Right kidney (tissue), 1 donor: ENCODE measurements at regions not wholly inside any gene's neighbourhood (a gene's known extent, or its start where the extent isn't known, plus 50 kb on each side); places are given as distances from the start of the nearest gene placed in this dataset.
"Not testable (repeated sequence)": the region's sequence is repeated elsewhere in the genome, so short reads cannot be mapped to it uniquely, and the experiment has no call there.

Source experiments
- DNase-seq: peaks from one replicate; pipeline ENCODE4 v3.0.0-alpha.2; 2016

GRCh38 chr10:131581547-131581946 is 270.0 kb upstream of the TCERG1L start:
- not testable (repeated sequence) for DNase-seq

DNA sequence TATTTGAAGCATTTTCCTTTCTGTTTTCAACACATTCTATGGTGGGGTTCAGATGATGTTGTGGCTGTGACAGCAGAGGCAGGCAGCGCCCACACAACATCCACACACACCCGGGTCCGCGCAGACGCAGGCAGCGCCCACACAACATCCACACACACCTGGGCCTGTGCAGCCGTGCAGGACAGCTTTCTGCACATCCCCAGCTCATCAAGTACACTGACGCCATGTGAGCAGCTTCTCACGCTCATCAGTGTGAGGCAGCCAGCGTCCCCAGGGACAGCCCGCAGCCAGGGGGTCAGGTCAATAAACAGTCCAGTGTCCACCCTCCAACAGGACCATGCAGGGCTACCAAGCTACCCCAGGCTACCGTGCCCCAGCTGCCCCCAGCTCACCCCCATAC is 272.8 kb upstream of the TCERG1L start:
- DNase-seq: no peak

GRCh38 chr10:131585761-131586160 is 274.2 kb upstream of the TCERG1L start:
- DNase-seq: no peak

GRCh38 chr10:131586958-131587357 is 275.4 kb upstream of the TCERG1L start:
- no peak for DNase-seq

DNA sequence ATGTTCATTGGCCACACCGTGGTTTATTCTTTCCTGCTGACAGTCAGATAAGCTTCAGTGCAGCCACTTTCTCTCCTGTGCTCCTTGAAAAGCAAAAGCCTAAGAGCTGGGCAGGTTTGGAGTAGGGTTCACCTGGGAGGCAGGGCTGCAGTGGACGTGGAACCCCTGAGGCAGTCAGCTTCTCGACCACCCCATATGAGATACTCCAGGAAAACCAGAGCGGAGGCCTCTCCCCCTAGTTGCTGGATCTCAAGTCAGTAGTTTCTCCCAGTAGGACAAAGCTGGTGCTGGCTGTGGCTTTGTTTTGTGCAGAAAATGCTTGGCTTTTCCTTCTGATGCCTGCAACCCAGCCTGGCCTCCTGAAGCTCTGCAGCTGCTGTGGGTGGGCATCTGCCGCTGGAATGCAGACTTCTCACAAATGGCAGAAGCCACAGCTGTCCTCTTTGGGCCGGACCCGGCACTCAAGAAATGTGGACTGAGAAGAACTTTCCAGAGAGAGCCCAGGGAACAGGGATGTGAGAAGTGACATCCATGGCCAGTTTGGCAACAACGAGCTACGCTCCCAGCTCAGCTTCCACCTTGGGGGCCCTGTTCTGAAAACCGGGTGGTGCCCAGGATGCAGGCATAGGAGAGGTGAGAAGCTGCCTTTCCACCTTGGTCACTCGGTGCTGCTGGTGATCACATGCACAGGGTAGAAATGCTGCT is 276.6 kb upstream of the TCERG1L start:
- DNase-seq: no peak

GRCh38 chr10:131588704-131589220 is 277.2 kb upstream of the TCERG1L start:
- no peak for DNase-seq

DNA sequence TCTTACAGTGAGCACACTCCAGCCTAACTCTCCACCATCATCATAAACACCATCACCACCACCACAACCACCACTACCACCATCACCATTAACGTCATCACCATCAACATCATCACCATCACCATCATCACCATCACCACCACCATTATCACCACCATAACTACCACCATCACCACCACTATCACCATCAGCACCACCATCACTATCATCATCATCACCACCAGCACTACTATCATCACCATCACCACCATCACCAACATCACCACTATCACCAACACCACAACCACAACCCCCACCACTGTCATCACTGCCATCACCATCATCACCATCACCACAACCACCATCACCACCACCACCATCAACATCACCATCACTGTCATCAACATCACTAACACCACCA is 279.0 kb upstream of the TCERG1L start:
- no peak for DNase-seq

- no peak for DNase-seq
These were observed 280.4 kb upstream of the TCERG1L start for GRCh38 chr10:131591936-131592335.

DNA sequence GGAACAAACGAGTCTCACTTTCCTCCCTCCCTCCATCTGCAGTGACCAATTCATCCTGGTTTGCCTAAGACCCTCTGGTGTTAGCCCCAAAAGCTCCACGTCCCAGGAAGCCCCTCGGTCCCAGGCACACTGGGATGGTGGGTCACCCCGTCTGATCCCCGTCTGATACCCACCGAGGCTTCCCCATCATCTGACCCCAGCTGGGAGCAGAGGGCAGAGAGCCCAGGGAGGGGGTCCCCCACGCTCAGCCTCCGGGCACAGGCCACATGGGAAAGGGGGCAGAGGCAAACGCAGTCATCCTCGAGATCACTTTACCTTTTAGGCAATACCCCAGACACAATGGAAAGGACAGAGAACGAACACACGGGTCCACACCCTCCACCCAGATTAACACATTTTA is 291.6 kb upstream of the PPP2R2D start:
- no peak for DNase-seq

GRCh38 chr10:131615150-131615549 is 285.7 kb upstream of the PPP2R2D start:
- DNase-seq: no peak

- no peak for DNase-seq
These were observed 284.8 kb upstream of the PPP2R2D start for GRCh38 chr10:131616040-131616439.

GRCh38 chr10:131617113-131617858 is 283.5 kb upstream of the PPP2R2D start:
- peak; percentile 41 for DNase-seq

DNA sequence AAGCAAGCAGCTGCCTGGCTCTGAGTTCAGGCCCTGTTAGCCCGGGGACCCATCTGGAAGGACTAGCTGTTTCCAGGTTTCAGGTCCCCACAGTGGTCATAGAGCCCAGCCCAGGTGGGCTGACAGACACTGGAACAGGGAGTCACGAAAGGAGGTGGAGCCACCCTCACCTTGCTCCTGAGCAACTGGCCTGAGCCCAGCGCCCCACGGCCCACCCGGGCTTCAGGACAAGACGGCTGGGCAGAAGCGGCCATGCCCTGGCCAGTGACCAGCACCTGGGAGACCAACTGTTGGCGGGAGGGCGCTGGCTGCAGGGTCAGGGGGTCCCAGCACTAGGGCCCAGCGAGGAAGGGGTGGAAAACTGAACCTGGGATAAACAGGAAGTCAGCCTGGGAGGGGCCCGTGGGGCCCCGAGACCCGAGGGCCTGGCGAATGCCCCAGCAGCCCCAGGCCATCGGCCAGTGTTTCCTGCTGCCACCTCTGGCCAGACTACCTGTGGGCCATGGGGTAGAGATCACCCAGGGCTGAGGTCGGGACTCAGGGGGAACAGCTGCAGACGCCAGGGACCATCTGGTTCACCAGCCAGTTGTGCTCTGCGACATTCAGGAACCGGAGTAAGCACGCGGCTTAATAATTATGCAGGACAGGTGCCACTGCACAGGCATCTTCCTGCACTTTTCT is 282.1 kb upstream of the PPP2R2D start:
- no peak for DNase-seq

DNA sequence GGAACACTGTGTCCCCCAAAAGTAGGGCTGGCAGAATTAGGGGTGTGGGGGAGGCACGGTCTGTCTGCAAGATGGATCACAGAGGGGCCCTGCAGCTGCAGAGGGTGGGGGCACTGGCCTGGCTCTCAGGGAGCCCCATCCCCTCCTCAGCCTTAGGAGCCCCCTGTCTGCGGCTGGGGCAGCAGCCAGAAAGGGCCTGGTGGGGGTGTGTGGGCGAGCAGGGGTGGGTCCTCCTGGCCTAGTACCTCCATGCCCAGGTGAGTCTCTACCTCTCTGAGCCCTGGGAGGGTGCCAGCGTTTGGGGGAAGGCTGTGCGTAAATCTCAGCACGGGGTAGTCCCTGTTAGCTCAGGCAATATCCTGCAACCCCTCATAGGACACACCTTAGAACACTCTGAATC is 280.5 kb upstream of the PPP2R2D start:
- no peak for DNase-seq

- no peak for DNase-seq
These were observed 279.9 kb upstream of the PPP2R2D start for GRCh38 chr10:131620904-131621303.

GRCh38 chr10:131621784-131622624 is 278.8 kb upstream of the PPP2R2D start:
- no peak for DNase-seq

DNA sequence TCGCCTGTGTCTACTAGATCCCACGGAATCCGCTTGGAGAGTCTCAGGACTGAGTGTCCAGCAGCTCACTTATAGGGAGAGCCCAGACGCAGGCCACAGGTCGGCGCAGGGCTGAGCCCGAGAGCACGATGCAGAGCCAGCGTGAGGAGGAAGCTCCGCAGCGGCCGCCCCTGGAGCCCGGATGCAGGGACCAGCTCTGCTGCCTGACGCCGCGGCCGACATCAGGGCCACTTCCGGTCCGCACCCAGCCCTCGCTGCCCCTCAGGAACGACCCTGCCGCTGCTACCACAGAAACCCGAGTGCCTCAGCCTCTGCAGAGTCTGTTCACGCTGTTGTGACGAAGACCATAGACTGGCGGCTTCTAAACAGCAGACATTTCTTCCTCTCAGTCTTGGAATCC is 275.8 kb upstream of the PPP2R2D start:
- DNase-seq: no peak

GRCh38 chr10:131626274-131626673 is 274.5 kb upstream of the PPP2R2D start:
- no peak for DNase-seq

- no peak for DNase-seq
These were observed 271.6 kb upstream of the PPP2R2D start for GRCh38 chr10:131629026-131629770.

DNA sequence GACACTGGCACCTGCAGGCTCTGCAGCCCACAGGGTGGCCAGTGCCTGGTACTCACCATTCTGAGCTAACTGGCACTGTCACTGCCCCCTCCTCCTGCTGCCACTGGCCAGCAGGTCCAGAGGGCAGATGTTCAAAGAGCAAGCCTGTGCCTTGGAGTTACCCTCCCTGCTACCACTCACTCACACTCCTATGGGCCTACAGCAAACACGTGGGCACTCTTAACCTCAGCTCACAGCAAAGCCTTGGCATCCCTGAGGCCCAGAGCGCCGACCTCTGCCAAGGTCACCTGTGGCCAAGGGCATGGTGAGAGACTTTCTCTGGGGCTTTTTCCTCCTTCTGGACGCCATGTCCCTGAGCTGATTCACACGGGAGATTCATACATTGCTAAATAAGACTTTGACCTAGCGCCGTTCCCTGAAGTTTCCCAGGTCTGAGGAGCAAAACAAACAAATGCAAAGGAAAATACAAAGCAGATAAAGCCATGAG is 270.0 kb upstream of the PPP2R2D start:
- DNase-seq: no peak

GRCh38 chr10:131631619-131632018 is 269.2 kb upstream of the PPP2R2D start:
- DNase-seq: no peak
